Endometrium (tissue), 2 donors: ENCODE measurements at regions not wholly inside any gene's neighbourhood (a gene's known extent, or its start where the extent isn't known, plus 50 kb on each side); places are given as distances from the start of the nearest gene placed in this dataset.

Experiments used
- FAIRE-seq: peaks from 2 replicates; lab custom pipeline; 2012; peaks lifted over from hg19 to GRCh38; lab: Jason Lieb, UNC
- donor health status: control.
- donor health status: control.

GRCh38 chr20:6956056-6956455, 188.6 kb downstream of the BMP2 start:
- no peak for FAIRE-seq

GRCh38 chr20:6956574-6956973, 189.1 kb downstream of the BMP2 start:
- no peak for FAIRE-seq

GRCh38 chr20:6959900-6960312, 192.4 kb downstream of the BMP2 start:
- no peak for FAIRE-seq

- no peak for FAIRE-seq
Observed at GRCh38 chr20:6966721-6967120, 199.2 kb downstream of the BMP2 start.

- no peak for FAIRE-seq
Observed at GRCh38 chr20:6974838-6975237, 207.4 kb downstream of the BMP2 start.

GRCh38 chr20:6975311-6975710, 207.8 kb downstream of the BMP2 start:
- no peak for FAIRE-seq

GRCh38 chr20:6976106-6976900, 208.8 kb downstream of the BMP2 start:
- no peak for FAIRE-seq

- FAIRE-seq: no peak
Observed at GRCh38 chr20:6979621-6980020, 212.1 kb downstream of the BMP2 start.

GRCh38 chr20:6993011-6993410, 225.5 kb downstream of the BMP2 start:
- FAIRE-seq: no peak

GRCh38 chr20:6993511-6993910, 226.0 kb downstream of the BMP2 start:
- FAIRE-seq: no peak

- no peak for FAIRE-seq
Observed at GRCh38 chr20:6994452-6994851, 227.0 kb downstream of the BMP2 start.

GRCh38 chr20:6998909-6999308, 231.4 kb downstream of the BMP2 start:
- no peak for FAIRE-seq

- no peak for FAIRE-seq
Observed at GRCh38 chr20:6999381-6999780, 231.9 kb downstream of the BMP2 start.

GRCh38 chr20:7003598-7003997, 236.1 kb downstream of the BMP2 start:
- no peak for FAIRE-seq

- FAIRE-seq: no peak
Observed at GRCh38 chr20:7004801-7005200, 237.3 kb downstream of the BMP2 start.

- no peak for FAIRE-seq
Observed at GRCh38 chr20:7010527-7010926, 243.0 kb downstream of the BMP2 start.

- no peak for FAIRE-seq
Observed at GRCh38 chr20:7015257-7015656, 247.8 kb downstream of the BMP2 start.

GRCh38 chr20:7022597-7022996, 255.1 kb downstream of the BMP2 start:
- no peak for FAIRE-seq

GRCh38 chr20:7025635-7026034, 258.1 kb downstream of the BMP2 start:
- no peak for FAIRE-seq

- no peak for FAIRE-seq
Observed at GRCh38 chr20:7029019-7029418, 261.5 kb downstream of the BMP2 start.

GRCh38 chr20:7031222-7031621, 263.7 kb downstream of the BMP2 start:
- FAIRE-seq: no peak

- no peak for FAIRE-seq
Observed at GRCh38 chr20:7038029-7038428, 270.5 kb downstream of the BMP2 start.

GRCh38 chr20:7057611-7058010, 290.1 kb downstream of the BMP2 start:
- FAIRE-seq: no peak

- FAIRE-seq: no peak
Observed at GRCh38 chr20:7078804-7079203, 311.3 kb downstream of the BMP2 start.
